ENCODE measurements at regions not wholly inside any gene's neighbourhood (a gene's known extent, or its start where the extent isn't known, plus 50 kb on each side); places are given as distances from the start of the nearest gene placed in this dataset.
A peak's percentile ranks its signal among the peaks of the same experiment; 100 is the strongest.

- H3K4me1 Mint-ChIP-seq, result no peaks in the 10 kb centered on the region
- H3K4me3 Mint-ChIP-seq, result no peak overlapping the region
- no peak for DNase-seq
- peaks cover 28 to 41% (median 35%) of the 10 kb centered on the region in 3 donors for H3K27me3 Mint-ChIP-seq
- peaks cover 0 to 8% of the 10 kb centered on the region in 2 donors for H3K36me3 Mint-ChIP-seq
- ATAC-seq (ENCODE audit: low read depth in 2 of 2), result no peak
- H3K27ac Mint-ChIP-seq, result no peak overlapping the region
- peaks cover 0 to 10% (median 5%) of the 10 kb centered on the region in 7 donors for H3K9me3 Mint-ChIP-seq
These were observed 57.8 kb downstream of the SPATA19 start for GRCh38 chr11:133787379-133788141.

GRCh38 chr11:133785795-133786340 is 59.4 kb downstream of the SPATA19 start:
- Mint-ChIP-seq H3K36me3 (peaks cover 0 to 8% of the 10 kb centered on the region in 2 donors), H3K27ac (no peak overlapping the region), H3K4me1 (no peaks in the 10 kb centered on the region), H3K9me3 (peaks cover 0 to 10% (median 3%) of the 10 kb centered on the region in 7 donors), H3K27me3 (peaks cover 28 to 36% (median 32%) of the 10 kb centered on the region in 3 donors), H3K4me3 (peak overlapping the region in 1 of 8 donors; percentile 36)
- ATAC-seq (ENCODE audit: low read depth in 2 of 2), result no peak
- DNase-seq, result no peak

- Mint-ChIP-seq H3K36me3 (peaks cover 0 to 8% of the 10 kb centered on the region in 2 donors), H3K4me3 (no peak overlapping the region), H3K27ac (no peak overlapping the region), H3K9me3 (peaks cover 2 to 13% (median 5%) of the 10 kb centered on the region in 7 donors), H3K4me1 (no peaks in the 10 kb centered on the region), H3K27me3 (peaks cover 23 to 33% (median 30%) of the 10 kb centered on the region in 3 donors)
- ATAC-seq (ENCODE audit: low read depth in 2 of 2) (no peak), DNase-seq (no peak)
These were observed 61.0 kb downstream of the SPATA19 start for GRCh38 chr11:133784359-133784758.

- peaks cover 0 to under 1% of the 10 kb centered on the region in 2 donors for H3K36me3 Mint-ChIP-seq
- no peak for DNase-seq
- ATAC-seq (ENCODE audit: low read depth in 2 of 2), result no peak
- no peak overlapping the region for H3K27ac Mint-ChIP-seq
- no peak overlapping the region for H3K4me3 Mint-ChIP-seq
- peaks cover 12 to 16% (median 14%) of the 10 kb centered on the region in 3 donors for H3K27me3 Mint-ChIP-seq
- peaks cover 2 to 13% (median 10%) of the 10 kb centered on the region in 7 donors for H3K9me3 Mint-ChIP-seq
- no peaks in the 10 kb centered on the region for H3K4me1 Mint-ChIP-seq
These were observed 63.1 kb downstream of the SPATA19 start for GRCh38 chr11:133782116-133782725.

GRCh38 chr11:133778161-133778560 is 67.2 kb downstream of the SPATA19 start:
- Mint-ChIP-seq H3K9me3 (peaks cover 7 to 33% (median 17%) of the 10 kb centered on the region in 7 donors), H3K27ac (no peak overlapping the region), H3K4me1 (no peaks in the 10 kb centered on the region), H3K4me3 (no peak overlapping the region), H3K36me3 (no peaks in the 10 kb centered on the region), H3K27me3 (peaks cover 0 to 7% (median 4%) of the 10 kb centered on the region in 3 donors)
- ATAC-seq (ENCODE audit: low read depth in 2 of 2) (no peak), DNase-seq (no peak)

- H3K36me3 Mint-ChIP-seq, result no peaks in the 10 kb centered on the region
These were observed 68.5 kb downstream of the SPATA19 start for GRCh38 chr11:133776671-133777367.

GRCh38 chr11:133762538-133762937 is 82.8 kb downstream of the SPATA19 start:
- Mint-ChIP-seq H3K36me3 (peaks cover 0 to 8% of the 10 kb centered on the region in 2 donors), H3K4me1 (no peaks in the 10 kb centered on the region), H3K9me3 (peaks cover 3 to 39% (median 11%) of the 10 kb centered on the region in 7 donors), H3K27me3 (peaks cover 0 to 5% (median 0%) of the 10 kb centered on the region in 3 donors), H3K4me3 (no peak overlapping the region), H3K27ac (no peak overlapping the region)
- no peak for ATAC-seq (ENCODE audit: low read depth in 2 of 2)
- no peak for DNase-seq

More at GRCh38 chr11:133776671-133777367, 68.5 kb downstream of the SPATA19 start:
- H3K27ac Mint-ChIP-seq, result no peak overlapping the region
- ATAC-seq (ENCODE audit: low read depth in 2 of 2) (no peak), DNase-seq (no peak)
- H3K4me3 Mint-ChIP-seq, result no peak overlapping the region
- peaks cover 0 to 7% (median 4%) of the 10 kb centered on the region in 3 donors for H3K27me3 Mint-ChIP-seq
- H3K9me3 Mint-ChIP-seq, result peaks cover 6 to 33% (median 17%) of the 10 kb centered on the region in 7 donors
- H3K4me1 Mint-ChIP-seq, result no peaks in the 10 kb centered on the region

- DNase-seq (no peak), ATAC-seq (ENCODE audit: low read depth in 2 of 2) (no peak)
- H3K9me3 Mint-ChIP-seq, result peaks cover 3 to 18% (median 7%) of the 10 kb centered on the region in 7 donors
- no peaks in the 10 kb centered on the region for H3K4me1 Mint-ChIP-seq
- peaks cover 0 to 4% (median 0%) of the 10 kb centered on the region in 3 donors for H3K27me3 Mint-ChIP-seq
- H3K36me3 Mint-ChIP-seq, result peaks cover 0 to 3% of the 10 kb centered on the region in 2 donors
- H3K27ac Mint-ChIP-seq, result no peak overlapping the region
- H3K4me3 Mint-ChIP-seq, result no peak overlapping the region
These were observed 92.2 kb downstream of the SPATA19 start for GRCh38 chr11:133753150-133753549.

GRCh38 chr11:133749841-133750240 is 95.5 kb downstream of the SPATA19 start:
- Mint-ChIP-seq H3K27ac (no peak overlapping the region), H3K4me3 (no peak overlapping the region), H3K36me3 (no peaks in the 10 kb centered on the region), H3K4me1 (no peaks in the 10 kb centered on the region), H3K27me3 (peaks cover 0 to 4% (median 0%) of the 10 kb centered on the region in 3 donors), H3K9me3 (peaks cover 0 to 14% (median 2%) of the 10 kb centered on the region in 7 donors)
- ATAC-seq (ENCODE audit: low read depth in 2 of 2) (no peak), DNase-seq (no peak)

GRCh38 chr11:133747409-133747808 is 97.9 kb downstream of the SPATA19 start:
- Mint-ChIP-seq H3K4me3 (no peak overlapping the region), H3K9me3 (peaks cover 0 to 11% (median 0%) of the 10 kb centered on the region in 7 donors), H3K36me3 (no peaks in the 10 kb centered on the region), H3K4me1 (no peaks in the 10 kb centered on the region), H3K27ac (peak overlapping the region in 1 of 6 donors; percentile 25), H3K27me3 (no peaks in the 10 kb centered on the region)
- DNase-seq (no peak), ATAC-seq (ENCODE audit: low read depth in 2 of 2) (no peak)

- no peaks in the 10 kb centered on the region for H3K36me3 Mint-ChIP-seq
- no peak for DNase-seq
- no peaks in the 10 kb centered on the region for H3K4me1 Mint-ChIP-seq
- no peak overlapping the region for H3K27ac Mint-ChIP-seq
- ATAC-seq (ENCODE audit: low read depth in 2 of 2), result no peak
- no peaks in the 10 kb centered on the region for H3K27me3 Mint-ChIP-seq
- no peak overlapping the region for H3K4me3 Mint-ChIP-seq
- H3K9me3 Mint-ChIP-seq, result peaks cover 0 to 11% (median 0%) of the 10 kb centered on the region in 7 donors
These were observed 98.5 kb downstream of the SPATA19 start for GRCh38 chr11:133746663-133747306.

GRCh38 chr11:133745791-133746190 is 99.5 kb downstream of the SPATA19 start:
- DNase-seq, result no peak
- no peak overlapping the region for H3K27ac Mint-ChIP-seq
- ATAC-seq (ENCODE audit: low read depth in 2 of 2), result no peak
- no peaks in the 10 kb centered on the region for H3K4me1 Mint-ChIP-seq
- H3K4me3 Mint-ChIP-seq, result no peak overlapping the region
- H3K9me3 Mint-ChIP-seq, result peaks cover 0 to 14% (median 4%) of the 10 kb centered on the region in 7 donors
- H3K27me3 Mint-ChIP-seq, result no peaks in the 10 kb centered on the region
- H3K36me3 Mint-ChIP-seq, result no peaks in the 10 kb centered on the region

GRCh38 chr11:133742353-133742752 is 103.0 kb downstream of the SPATA19 start:
- no peak overlapping the region for H3K27ac Mint-ChIP-seq

More at GRCh38 chr11:133742353-133742752, 103.0 kb downstream of the SPATA19 start:
- H3K4me3 Mint-ChIP-seq, result no peak overlapping the region
- H3K9me3 Mint-ChIP-seq, result peaks cover 0 to 14% (median 4%) of the 10 kb centered on the region in 7 donors
- no peaks in the 10 kb centered on the region for H3K36me3 Mint-ChIP-seq
- no peaks in the 10 kb centered on the region for H3K27me3 Mint-ChIP-seq
- ATAC-seq (ENCODE audit: low read depth in 2 of 2) (no peak), DNase-seq (no peak)
- no peaks in the 10 kb centered on the region for H3K4me1 Mint-ChIP-seq
